Fibroblast of mammary gland (primary cell): ENCODE measurements at regions not wholly inside any gene's neighbourhood (a gene's known extent, or its start where the extent isn't known, plus 50 kb on each side); places are given as distances from the start of the nearest gene placed in this dataset.

Experiments
- DNase-seq: peaks from one replicate; pipeline ENCODE4 v3.0.0-alpha.2; 2010; ENCODE audit warnings: low read depth
- H3K4me3 ChIP-seq: 2 replicates; pipeline ENCODE4 v1.5.1; 2011; ENCODE audit warnings: low read depth, mild to moderate bottlenecking, low read length, moderate library complexity; ENCODE audit not compliant: control insufficient read depth
- TF ChIP-seq, protein P1 (sequence below): conservative IDR thresholded peaks from 2 replicates; pipeline ENCODE4 v1.5.1; 2011; ENCODE audit warnings: low read depth, low read length, inconsistent platforms; ENCODE audit not compliant: control insufficient read depth, insufficient read depth

DNA sequence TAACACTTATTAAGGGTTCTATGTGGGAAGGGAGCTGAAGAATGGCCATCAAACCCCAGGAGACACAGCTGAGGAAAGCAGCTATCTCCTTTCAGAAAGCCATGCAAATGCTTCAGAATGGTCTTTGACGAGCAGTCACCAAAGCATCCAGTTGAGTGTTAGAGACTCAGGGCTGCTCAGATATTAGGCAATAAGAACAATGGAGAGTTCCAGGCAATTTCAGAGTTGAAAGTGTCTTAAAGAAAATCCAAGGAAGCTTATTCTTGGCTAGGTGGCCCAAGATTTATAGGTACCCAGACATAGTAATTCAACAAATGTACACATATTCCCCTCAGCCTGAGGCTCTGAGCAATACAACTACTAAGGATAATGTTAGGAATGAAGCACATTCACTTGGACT lies 180.1 kb upstream of the SOX4 start:
- TF ChIP-seq, protein P1, sequence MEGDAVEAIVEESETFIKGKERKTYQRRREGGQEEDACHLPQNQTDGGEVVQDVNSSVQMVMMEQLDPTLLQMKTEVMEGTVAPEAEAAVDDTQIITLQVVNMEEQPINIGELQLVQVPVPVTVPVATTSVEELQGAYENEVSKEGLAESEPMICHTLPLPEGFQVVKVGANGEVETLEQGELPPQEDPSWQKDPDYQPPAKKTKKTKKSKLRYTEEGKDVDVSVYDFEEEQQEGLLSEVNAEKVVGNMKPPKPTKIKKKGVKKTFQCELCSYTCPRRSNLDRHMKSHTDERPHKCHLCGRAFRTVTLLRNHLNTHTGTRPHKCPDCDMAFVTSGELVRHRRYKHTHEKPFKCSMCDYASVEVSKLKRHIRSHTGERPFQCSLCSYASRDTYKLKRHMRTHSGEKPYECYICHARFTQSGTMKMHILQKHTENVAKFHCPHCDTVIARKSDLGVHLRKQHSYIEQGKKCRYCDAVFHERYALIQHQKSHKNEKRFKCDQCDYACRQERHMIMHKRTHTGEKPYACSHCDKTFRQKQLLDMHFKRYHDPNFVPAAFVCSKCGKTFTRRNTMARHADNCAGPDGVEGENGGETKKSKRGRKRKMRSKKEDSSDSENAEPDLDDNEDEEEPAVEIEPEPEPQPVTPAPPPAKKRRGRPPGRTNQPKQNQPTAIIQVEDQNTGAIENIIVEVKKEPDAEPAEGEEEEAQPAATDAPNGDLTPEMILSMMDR, result no peak
- no peak overlapping the region for H3K4me3 ChIP-seq
- no peak for DNase-seq

DNA sequence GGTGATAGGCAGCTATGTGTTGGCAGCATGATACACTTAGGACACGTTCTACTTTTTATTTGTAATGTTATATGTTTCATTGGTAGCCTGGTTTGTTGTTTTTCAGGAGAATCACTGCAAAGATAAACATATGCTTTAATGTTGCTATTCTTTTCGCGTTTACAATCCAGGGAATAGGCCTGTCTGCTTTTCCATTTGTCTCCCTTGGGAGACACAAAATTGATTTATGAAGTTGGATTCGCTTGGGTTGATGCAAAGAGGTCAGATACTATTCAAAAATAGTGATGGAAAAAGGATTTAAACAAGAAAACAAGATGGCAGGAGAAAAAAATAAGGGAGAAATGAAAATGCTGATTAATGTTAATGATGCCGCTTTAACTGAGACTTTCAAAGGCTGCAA lies 179.5 kb upstream of the SOX4 start:
- no peak for DNase-seq
- TF ChIP-seq, protein P1, result no peak
- H3K4me3 ChIP-seq, result no peak overlapping the region

DNA sequence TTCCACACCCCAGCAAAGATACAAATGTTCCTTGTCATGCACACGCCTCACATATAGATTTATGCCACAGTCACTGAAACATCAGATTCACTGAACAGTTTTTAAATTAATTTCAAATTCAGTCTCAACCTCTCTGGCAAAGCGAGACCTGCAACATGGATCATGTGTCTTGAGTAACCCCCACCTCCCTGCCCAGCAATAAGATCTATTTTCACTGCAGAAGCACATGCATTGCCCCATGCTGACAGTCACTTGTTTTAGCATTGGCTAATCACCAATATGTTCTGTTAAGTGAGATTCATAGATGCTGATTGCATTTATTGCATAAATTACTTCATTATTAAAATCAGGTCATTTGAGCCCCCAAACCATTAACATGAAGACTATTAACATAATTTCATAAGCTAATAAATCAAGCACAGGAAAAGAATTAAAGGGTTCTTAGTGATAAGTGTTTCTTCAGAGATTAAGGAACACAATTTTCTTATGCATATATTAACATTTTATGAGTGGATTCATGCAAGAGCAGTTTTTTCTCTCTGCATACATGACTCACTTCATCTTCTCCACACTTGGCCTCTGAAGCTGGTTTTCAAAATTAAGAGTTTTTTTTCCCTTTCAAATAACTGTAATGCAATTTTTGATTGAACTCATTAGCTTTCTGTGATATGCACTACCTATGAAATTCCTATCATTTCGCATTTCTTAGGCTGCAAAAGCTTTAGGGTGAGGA lies 173.2 kb upstream of the SOX4 start:
- TF ChIP-seq, protein P1, result no peak
- no peak overlapping the region for H3K4me3 ChIP-seq
- no peak for DNase-seq

DNA sequence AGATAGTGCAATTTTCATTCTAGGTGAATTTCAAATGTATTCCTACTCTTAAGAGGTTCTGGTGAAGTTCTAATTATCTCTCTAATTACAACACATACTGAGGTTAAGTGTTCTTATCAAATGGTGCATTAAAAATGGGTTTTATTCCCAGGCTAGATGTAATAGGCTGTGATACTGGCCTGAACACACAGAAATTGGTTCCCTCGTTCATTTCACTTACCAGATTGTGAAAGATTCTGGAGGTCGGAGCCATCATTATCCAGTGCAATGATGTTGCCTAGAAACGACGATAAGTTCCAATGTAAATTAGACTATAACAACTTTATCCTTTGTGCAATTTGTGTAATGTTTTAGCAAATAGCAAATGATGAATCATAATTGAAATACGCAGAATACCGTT lies 172.6 kb upstream of the SOX4 start:
- TF ChIP-seq, protein P1, result no peak
- DNase-seq, result no peak
- H3K4me3 ChIP-seq, result no peak overlapping the region

DNA sequence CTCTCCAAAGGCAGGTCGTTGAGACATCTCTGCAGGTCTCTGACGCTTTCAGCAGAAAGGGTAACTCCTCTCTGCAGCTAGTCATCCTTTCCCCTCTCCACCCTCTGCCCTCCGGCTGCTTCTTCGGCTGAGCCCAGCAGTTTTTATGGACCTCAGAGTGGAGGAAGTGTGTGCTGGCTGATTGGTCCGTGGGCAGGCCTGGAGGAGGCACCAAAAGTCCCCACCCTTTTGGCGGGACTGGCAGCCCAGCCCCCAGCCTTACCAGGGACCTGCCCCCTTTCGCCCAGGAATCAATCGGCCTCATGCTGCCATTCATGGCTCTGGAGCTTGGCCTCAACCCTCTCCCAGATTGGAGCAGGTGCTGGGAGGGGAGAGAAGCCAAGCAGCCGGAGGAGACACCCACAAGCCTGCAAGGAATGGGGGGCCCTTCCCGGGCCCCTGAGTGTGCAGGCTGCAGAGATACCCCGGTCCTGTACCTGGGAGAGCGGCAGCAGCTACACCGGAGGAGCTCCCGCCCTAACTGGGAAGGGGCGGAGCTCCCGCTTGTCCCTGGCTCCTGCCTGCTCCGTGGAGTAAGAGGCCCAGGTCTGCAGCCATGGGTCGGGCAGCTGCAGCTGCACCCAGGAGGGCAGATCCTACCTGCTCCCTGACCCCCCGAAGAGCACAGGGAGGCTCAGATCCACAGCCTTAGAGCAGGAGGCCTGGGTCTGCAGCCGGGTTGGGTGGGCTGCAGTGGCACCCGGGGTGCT lies 170.3 kb upstream of the SOX4 start:
- TF ChIP-seq, protein P1, result no peak
- no peak for DNase-seq
- no peak overlapping the region for H3K4me3 ChIP-seq

DNA sequence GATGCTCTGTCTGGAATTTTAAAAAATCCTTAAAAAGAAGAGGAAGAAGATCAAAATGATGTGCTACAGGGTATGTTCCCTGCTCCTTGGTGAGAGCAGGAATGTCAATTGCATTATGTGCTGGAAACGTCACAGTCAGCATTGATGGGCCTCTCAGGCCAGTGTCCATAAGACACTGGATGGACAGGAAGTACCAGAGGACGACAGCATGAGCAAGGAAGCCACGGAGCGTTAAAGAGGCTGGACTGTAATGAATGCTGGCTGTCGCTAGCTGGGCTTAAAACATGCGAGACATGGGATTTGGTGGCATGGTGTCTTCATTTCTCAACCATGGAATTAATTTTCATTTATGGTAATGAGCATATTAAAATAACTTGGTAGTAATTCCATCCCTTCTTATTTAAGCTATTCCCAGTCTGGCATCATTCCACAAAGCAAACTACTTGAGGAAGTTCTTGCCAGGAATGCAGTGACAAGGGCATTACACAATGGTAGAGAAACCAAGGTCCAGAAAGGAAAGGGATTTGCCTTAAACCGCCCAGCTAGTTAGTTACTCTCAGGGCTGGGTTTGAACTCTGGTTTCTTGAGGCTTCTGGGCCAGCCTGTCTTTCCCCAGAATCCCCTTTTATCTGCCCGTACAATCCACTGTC lies 166.6 kb upstream of the SOX4 start:
- TF ChIP-seq, protein P1, result no peak
- peak; percentile 16 for DNase-seq
- H3K4me3 ChIP-seq, result no peak overlapping the region
